Prostate gland (tissue), 2 donors: ENCODE measurements at regions not wholly inside any gene's neighbourhood (a gene's known extent, or its start where the extent isn't known, plus 50 kb on each side); places are given as distances from the start of the nearest gene placed in this dataset.

ENCODE experiments used
- DNase-seq: peaks from one replicate; pipeline ENCODE4 v3.0.0-alpha.2; 2019; ENCODE audit warnings: low spot score
- H3K27ac ChIP-seq, 2 donors: fragments of 200-600 bp; sonication (generic); 2 replicates each; pipeline ENCODE4 v1.5.1; 2017 to 2019
- H3K27me3 ChIP-seq: fragments of 200-600 bp; sonication (generic); replicated peaks from 2 replicates; pipeline ENCODE4 v1.5.1; 2019; ENCODE audit not compliant: insufficient read depth
- H3K36me3 ChIP-seq, 2 donors: fragments of 200-600 bp; sonication (generic); 1 replicate in 1 of 2; 2 replicates in 1 of 2; pipeline versions ENCODE4 v1.5.1 to v1.8.1; 2017 to 2019
- H3K4me1 ChIP-seq: fragments of 200-600 bp; sonication (generic); replicated peaks from 2 replicates; pipeline ENCODE4 v1.5.1; 2019
- H3K4me3 ChIP-seq, 2 donors: fragments of 200-600 bp; sonication (generic); 2 replicates each; pipeline ENCODE4 v1.5.1; 2017 to 2019
- H3K9me3 ChIP-seq: fragments of 200-600 bp; sonication (generic); 2 replicates; pipeline ENCODE4 v1.5.1; 2017
- CTCF ChIP-seq, 4 experiments: fragments of 200-600 bp in 2 of 4; fragments of 450-650 bp in 2 of 4; sonication (generic) in 2 of 4; IDR thresholded peaks; 1 replicate in 3 of 4; 2 replicates in 1 of 4; pipeline ENCODE4 v1.5.1; 2016 to 2019; ENCODE audit warnings: antibody characterized with exemption in 4 of 4, mild to moderate bottlenecking in 2 of 4, moderate library complexity in 2 of 4
- POLR2A ChIP-seq: fragments of 450-650 bp; IDR thresholded peaks from one replicate; pipeline ENCODE4 v1.6.1; 2016; ENCODE audit warnings: antibody characterized with exemption, mild to moderate bottlenecking
- POLR2AphosphoS5 ChIP-seq: sonication (generic); formaldehyde crosslinking; IDR thresholded peaks from one replicate; pipeline ENCODE4 v1.6.1; 2017; ENCODE audit warnings: antibody characterized with exemption
- whole genome bisulfite sequencing: methylation state at CpG from one replicate; pipeline ENCODE4 v1.1.5; 2018; 5-methylcytosine and 5-hydroxymethylcytosine counted together
- intact Hi-C: fragments of 100-400 bp; cut with DNase I; formaldehyde crosslinking; loops from one replicate; pipeline ENCODE4 v1.14.2; 2022

GRCh38 chr19:28497137-28497536 is 715.8 kb downstream of the UQCRFS1 start:
- Histone ChIP-seq H3K9me3 (no peaks in the 10 kb centered on the region), H3K36me3 (no peaks in the 10 kb centered on the region), H3K27ac (no peak overlapping the region), H3K4me1 (no peaks in the 10 kb centered on the region), H3K27me3 (no peaks in the 10 kb centered on the region), H3K4me3 (no peak overlapping the region)
- intact Hi-C loops, result no loop called here
- TF ChIP-seq CTCF (IDR thresholded peaks at IDR 0.05), result no peak
- TF ChIP-seq POLR2A, result no peak
- no peak for TF ChIP-seq POLR2AphosphoS5
- DNase-seq, result no peak
- WGBS, result 88% methylated on average over 5 of the region's 5 CpGs

- 53% methylated on average over 4 of the region's 4 CpGs for WGBS
- Histone ChIP-seq H3K27me3 (no peaks in the 10 kb centered on the region), H3K4me3 (no peak overlapping the region), H3K36me3 (no peaks in the 10 kb centered on the region), H3K27ac (no peak overlapping the region), H3K9me3 (no peaks in the 10 kb centered on the region), H3K4me1 (no peaks in the 10 kb centered on the region)
- no peak for DNase-seq
- intact Hi-C loops, result no loop called here
- no peak for TF ChIP-seq POLR2A
- no peak for TF ChIP-seq POLR2AphosphoS5
- no peak for TF ChIP-seq CTCF (IDR thresholded peaks at IDR 0.05)
Measured at GRCh38 chr19:28495046-28495445, 717.9 kb downstream of the UQCRFS1 start.

GRCh38 chr19:28494461-28494860 is 718.5 kb downstream of the UQCRFS1 start:
- Histone ChIP-seq H3K36me3 (no peaks in the 10 kb centered on the region), H3K9me3 (no peaks in the 10 kb centered on the region), H3K4me1 (no peaks in the 10 kb centered on the region), H3K4me3 (no peak overlapping the region), H3K27ac (no peak overlapping the region), H3K27me3 (no peaks in the 10 kb centered on the region)
- intact Hi-C loops, result no loop called here
- DNase-seq, result no peak
- WGBS, result 53% methylated on average over 7 of the region's 7 CpGs
- no peak for TF ChIP-seq POLR2A
- TF ChIP-seq POLR2AphosphoS5, result no peak
- TF ChIP-seq CTCF (IDR thresholded peaks at IDR 0.05), result no peak

- no peak overlapping the region for H3K4me3 ChIP-seq
- H3K27me3 ChIP-seq, result no peaks in the 10 kb centered on the region
- no peak overlapping the region for H3K27ac ChIP-seq
- intact Hi-C loops, result no loop called here
- no peaks in the 10 kb centered on the region for H3K9me3 ChIP-seq
- H3K36me3 ChIP-seq, result no peaks in the 10 kb centered on the region
- 43% methylated on average over 5 of the region's 5 CpGs for WGBS
- H3K4me1 ChIP-seq, result no peaks in the 10 kb centered on the region
- TF ChIP-seq POLR2AphosphoS5 (no peak), CTCF (IDR thresholded peaks at IDR 0.05) (no peak), POLR2A (no peak)
- DNase-seq, result no peak
Measured at GRCh38 chr19:28493884-28494283, 719.1 kb downstream of the UQCRFS1 start.

GRCh38 chr19:28492621-28493020 is 720.3 kb downstream of the UQCRFS1 start:
- H3K27ac ChIP-seq, result no peak overlapping the region
- no peak for DNase-seq
- 57% methylated on average over 8 of the region's 8 CpGs for WGBS
- H3K4me3 ChIP-seq, result no peak overlapping the region
- H3K9me3 ChIP-seq, result no peaks in the 10 kb centered on the region
- H3K27me3 ChIP-seq, result no peaks in the 10 kb centered on the region
- H3K4me1 ChIP-seq, result no peaks in the 10 kb centered on the region
- no peak for TF ChIP-seq POLR2AphosphoS5
- TF ChIP-seq POLR2A, result no peak
- no peak for TF ChIP-seq CTCF (IDR thresholded peaks at IDR 0.05)
- H3K36me3 ChIP-seq, result no peaks in the 10 kb centered on the region
- intact Hi-C loops, result no loop called here
